Raji (cell line): ENCODE measurements at regions not wholly inside any gene's neighbourhood (a gene's known extent, or its start where the extent isn't known, plus 50 kb on each side); places are given as distances from the start of the nearest gene placed in this dataset.

Source experiments
- POLR2A ChIP-seq: IDR thresholded peaks from 2 replicates; pipeline ENCODE4 v1.6.1; 2011; ENCODE audit warnings: low read depth, low read length, control low read depth; ENCODE audit not compliant: insufficient read depth

DNA sequence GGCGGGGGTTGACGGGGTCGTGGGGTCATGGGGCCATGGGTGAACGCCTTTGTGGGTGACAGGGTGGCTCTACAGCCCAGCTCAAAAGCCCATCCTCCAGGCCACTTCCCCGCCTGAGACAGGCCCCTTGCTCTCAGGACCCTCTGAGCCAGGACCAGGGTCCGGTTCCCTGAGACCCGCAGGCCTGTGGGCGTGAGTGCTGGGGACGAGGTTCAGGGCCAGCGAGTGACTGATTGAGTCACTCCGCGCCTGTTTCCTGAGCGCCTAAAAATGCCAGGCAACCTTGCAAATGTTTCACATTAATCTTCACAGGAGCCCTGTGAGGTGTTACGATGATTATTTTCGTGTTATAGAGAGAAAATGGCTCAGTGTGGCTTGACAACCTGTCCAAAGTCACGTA is 97.8 kb downstream of the ZNF674 start:
- no peak for TF ChIP-seq POLR2A

DNA sequence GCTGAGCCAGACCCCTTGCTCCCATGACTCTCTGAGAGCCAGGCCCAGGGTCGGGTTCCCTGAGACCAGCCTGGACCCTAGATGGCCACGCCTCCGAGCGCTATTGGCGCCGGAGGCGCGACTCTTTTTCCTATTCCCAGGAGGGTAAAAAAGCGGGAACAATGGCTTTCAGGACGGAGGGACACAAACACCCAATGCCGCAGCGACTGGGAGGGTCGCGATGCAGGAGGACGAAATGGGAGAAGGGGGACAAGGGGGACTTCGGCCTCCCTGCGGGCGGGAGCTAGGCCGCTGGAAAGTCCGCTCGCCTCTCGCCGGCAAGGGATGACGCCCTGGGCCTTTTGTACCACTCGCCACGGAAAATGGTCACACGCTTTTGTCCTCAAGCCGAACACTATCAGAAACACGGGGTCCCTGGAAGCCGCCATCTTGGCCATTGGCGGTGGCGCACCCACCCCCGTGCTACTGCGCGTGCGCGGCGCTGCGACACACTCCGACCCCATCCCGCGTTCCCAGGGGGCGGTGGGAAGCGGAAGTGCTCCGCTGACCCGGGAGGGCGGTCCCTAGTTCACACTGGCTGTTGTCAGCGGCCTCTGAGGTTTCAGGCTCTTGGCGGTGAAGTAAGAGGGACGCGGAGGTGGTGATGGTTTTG is 98.4 kb downstream of the ZNF674 start:
- peak; percentile 81 for TF ChIP-seq POLR2A

DNA sequence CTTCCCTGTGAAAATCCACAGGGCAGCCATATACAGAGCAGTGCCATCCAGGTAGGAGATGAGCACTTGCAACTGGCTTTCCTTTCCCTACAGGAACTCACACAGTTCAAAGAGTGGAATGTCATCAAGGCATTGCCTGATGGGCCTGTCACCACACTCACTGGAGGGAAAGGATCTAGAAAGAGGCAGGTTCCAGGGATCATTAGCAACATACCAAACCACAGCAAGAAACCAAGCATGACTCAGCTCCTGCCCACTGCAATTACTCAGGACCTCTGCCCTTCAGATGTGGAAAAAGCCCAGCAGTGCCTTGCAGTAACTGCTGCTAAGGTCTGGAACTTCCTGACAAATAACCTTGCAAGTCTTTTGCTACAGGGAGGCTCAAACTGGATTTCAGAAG is 101.2 kb downstream of the ZNF674 start:
- TF ChIP-seq POLR2A = no peak

DNA sequence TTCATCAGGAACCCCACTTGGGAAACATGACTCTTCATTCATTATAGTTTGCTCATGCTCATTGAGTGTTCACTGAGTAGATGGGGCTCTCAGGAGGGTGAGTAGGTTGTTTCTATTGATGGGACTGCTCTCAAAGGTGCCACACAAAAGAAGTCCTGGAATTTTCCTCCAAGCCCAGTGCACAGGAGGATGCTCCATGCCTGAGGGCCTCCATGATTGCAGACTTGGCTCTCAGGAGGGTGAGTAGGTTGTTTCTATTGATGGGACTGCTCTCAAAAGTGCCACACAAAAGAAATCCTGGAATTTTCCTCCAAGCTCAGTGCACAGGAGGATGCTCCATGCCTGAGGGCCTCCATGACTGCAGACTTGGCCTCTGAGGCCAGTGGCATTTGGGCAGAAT is 108.5 kb downstream of the ZNF674 start:
- TF ChIP-seq POLR2A = no peak

DNA sequence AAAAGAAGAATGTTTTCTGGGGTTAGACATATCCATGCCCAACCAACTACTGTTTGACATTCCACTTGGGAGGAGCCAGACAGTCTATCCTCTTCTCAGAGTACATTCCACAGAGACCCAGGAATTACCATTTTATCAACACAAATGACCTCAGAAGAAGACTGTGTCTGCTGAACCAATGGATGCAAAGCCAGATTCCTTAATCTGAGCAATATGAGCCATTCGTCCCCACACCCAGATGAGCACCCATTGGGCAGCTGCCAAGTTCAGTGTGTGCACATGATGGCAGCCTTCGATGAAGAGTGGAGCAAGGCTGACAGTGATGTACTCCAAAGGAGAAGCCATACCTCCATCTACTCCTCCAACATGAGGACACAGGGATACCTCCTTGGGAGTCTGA is 111.3 kb downstream of the ZNF674 start:
- no peak for TF ChIP-seq POLR2A

DNA sequence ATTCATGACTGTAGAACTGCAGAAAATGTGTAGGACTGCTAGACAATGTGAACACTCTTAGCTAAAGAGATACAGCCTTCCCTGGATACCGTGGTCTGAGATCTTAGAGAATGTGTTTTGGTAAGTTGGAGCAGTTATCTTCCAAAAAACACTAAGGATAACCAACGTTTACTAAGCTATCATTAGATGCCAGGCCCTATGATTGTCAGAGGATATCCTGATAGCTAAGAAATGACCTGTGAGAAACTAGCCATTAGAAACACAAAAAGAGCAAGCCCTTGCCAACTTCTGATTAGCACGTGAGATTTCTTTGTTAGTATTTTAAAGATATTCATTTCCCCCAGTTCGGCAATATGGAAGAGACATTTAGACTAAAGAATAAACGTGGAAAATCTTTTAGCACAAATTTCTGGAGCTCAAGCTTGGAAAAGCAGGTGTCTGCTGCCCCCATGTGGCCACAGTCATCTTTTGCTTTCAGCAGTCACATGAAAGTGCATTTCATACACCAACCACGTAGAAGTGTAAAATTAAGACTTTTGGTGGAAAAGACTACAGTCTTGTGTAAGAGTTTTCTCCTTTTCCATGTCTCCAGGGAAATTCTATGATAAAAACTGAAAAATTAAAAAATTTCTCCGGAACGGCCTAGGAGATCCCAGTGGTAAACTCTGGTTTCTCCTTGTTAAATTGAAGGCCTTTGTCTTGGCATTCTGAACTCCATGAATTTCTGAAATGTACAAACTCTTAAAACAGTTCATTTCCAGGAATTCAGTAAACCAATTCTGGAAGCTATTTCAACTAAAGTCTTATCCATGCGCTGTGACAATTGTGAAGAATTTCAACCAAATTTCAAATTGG is 136.4 kb downstream of the ZNF674 start:
- TF ChIP-seq POLR2A = no peak

DNA sequence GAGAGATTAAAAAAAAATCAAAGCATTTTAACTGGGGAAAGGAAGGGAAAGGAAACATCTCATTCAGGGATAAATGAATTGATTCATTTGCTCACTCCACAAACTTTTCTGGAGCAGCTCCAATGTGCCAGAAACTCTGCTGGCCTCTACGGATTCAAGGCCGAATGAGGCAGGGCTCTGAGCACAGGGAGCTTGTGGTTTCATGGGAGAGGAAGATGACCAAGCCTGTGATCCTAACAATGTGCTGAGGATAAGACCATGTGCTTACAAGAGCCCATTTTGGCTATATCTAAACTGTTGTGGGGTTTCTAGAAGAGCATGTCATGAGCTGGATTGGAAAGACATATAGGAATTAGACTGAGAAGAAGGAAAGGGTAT is 137.5 kb downstream of the ZNF674 start:
- TF ChIP-seq POLR2A = no peak

DNA sequence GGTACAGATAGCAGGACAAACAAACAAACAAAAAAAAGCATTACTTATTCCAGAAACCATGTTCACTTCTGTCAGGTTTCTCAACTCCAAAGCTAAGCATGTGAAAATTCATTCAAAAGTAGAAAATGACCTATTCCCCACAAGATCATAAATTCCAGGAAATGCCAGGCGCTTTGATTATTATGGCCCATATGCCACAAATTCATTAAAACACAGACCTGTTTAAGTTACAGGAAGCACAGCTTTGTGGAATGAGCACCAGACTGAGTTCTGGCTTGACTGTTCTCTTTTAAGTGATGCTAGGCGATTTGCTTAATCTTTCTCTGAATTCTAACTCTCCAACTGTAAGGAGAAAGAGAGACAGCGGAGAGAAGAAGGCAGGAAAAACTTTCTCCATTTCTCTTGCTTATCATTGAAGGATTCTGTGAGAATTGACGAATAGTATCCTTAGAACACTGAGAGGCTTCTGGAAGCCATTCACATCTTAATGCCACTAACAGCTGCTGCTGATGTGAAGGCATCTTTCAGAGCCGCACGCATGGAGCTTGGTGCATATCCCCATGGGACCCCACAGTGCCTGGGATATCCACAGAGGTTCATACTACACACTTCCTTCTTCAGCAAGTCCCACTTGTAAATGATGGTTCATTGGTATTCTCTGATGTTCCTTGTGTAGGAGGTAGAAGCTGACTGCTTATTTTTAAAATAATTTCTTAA is 138.0 kb downstream of the ZNF674 start:
- TF ChIP-seq POLR2A = no peak

DNA sequence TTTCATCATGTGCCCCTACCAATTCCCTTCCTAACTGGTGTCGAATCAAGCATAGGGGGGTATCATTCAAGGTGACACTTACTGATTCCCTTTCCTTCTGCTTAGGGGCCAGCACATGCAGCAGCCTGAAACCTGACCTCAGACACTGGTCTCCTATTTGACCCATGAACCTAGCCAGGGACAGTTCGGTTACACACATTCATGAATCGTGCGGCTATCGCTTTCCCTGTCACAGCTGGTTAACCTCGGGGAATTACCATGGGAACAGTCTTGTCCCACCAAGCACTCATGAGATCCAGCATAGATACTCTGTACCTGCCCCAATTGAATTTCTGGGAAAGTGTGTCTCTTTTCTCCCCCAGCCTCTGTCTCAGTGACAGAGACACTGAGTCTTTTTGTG is 140.4 kb downstream of the ZNF674 start:
- no peak for TF ChIP-seq POLR2A

DNA sequence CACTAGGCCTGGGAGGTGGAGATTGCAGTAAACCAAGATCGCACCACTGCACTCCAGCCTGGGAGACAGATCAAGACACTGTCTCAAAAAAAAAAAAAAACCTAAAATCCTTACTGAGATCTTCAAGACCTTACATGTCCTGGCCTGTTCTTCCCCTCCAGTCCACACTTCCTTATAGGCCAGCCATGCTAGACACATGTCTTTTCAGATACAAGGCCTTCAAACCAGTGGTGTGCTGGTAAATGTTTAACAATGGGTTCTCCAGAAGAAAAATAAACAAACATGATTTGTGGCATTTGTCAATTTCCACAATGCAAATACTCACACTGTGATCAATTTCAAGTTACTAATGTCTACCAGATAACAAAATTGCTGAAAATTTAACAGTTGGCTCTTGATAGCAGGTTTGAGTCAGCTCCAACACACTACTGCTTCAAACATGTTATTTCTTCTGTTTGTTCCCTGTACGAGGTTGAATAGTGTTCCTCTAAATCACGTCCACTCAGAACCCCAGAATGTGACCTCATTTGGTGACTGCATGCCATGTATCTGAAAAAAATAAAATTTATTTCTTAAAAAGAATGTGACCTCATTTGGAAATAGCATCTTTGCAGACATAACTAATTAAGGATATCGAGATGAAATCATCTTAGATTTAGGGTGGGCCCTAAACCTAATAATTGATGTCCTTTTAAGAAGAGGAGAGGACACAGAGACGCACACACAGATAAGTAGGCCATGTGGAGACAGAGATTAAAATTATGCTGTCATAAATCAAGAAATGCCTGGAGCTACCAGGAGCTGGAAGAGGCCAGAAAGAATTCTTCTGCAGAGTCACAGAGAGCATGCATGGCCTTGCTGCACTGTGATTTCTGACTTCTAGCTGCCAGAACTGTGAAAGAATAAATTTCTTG is 144.4 kb downstream of the ZNF674 start:
- no peak for TF ChIP-seq POLR2A

DNA sequence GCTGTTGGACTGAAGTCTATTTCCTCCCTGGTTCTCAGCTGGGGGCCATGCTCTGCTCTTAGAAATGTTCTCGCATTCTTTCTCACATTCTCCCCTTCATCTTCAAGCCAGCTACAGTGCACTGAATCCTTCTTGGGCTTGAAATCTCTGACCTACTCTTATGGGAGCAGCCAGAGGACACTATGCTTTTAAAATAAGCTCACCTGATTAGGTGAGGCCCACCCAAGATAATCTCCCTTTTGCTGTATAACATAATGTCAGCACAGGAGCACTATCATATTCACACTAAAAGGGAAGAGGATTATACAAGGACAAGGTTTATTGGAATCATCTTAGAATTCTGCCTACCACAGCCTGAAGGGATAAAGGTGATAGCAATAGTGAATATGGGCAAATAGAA is 146.3 kb downstream of the ZNF674 start:
- no peak for TF ChIP-seq POLR2A

DNA sequence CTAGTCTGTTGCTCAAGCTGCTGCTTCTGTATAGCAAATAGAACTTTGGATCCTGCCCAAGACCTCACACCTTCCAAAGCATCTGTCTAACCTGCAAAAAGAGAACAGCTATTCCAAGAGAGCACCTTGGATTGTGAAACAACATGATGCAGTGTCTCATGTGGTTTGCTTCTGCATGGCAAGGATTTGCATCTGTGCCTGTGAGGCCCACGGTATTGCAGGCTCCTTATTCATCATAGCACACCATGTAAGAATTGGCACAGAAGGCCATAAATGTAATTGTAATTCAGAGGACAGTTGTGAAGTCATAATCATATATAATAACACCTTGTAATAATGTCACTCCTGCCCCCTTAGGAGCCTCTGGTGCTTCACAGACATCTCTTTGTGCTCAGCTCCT is 147.1 kb downstream of the ZNF674 start:
- no peak for TF ChIP-seq POLR2A

DNA sequence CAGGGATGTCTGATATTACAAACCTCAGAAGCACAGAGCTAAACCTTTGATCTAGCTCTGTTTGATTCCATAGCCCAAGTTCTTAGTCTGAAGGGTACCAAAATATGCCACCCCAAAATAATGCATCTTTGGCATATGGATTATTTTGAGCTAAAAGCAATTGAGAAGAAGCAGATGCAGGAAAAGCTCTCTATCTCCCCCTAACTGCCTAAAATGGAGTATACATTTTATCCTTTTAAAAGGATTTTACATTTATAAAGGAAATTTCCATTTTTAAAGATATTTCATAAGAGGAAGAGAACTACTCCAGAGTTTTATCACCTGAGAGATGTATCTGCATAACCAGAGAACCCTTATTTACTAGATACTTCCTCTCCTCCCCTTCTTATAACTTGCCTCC is 158.7 kb downstream of the ZNF674 start:
- no peak for TF ChIP-seq POLR2A

DNA sequence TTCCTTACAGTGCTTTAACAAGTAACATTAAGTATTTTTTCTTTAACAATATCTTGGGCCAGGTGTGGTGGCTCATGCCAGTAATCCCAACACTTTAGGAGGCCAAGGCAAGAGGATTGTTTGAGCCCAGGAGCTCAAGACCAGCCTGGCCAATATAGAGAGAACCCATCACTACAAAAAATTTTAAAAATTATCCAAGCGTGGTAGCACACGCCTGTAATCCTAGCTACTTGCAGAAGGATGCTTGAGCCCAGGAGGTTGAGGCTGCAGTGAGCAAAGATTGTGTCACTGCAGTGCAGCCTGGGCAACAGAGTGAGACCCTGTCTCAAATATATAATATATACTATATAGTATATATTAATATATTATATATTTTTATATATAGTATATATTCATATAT is 162.2 kb downstream of the ZNF674 start:
- TF ChIP-seq POLR2A = no peak

DNA sequence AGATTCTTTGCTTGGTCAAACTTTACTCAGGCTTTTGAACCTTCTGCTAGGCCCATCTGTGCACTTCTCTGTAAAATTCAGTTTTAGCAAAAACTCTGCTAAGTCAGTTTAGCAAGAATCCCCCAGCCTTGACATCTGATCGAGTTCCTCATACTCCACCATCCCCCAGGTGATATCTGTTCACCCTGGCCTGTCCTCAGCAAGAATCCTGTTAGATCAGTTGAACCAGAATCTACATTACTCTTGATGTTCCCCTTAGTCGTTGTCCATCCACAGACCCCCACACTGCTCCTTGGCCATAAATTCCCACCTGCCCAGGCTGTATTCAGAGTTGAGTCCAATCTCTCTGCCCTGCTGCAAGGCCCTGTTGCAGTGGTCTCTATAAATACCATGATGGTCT is 162.6 kb downstream of the ZNF674 start:
- TF ChIP-seq POLR2A = no peak
